ENCODE measurements at regions not wholly inside any gene's neighbourhood (a gene's known extent, or its start where the extent isn't known, plus 50 kb on each side); places are given as distances from the start of the nearest gene placed in this dataset.

- TF ChIP-seq YY1 (IDR thresholded peaks at IDR 0.05; ENCODE audit: insufficient read depth, insufficient read length): no peak
- no peak for TF ChIP-seq SUZ12 (IDR thresholded peaks at IDR 0.05; ENCODE audit: extremely low read depth, insufficient read depth, insufficient read length)
- TF ChIP-seq ZNF274 (IDR thresholded peaks at IDR 0.05; ENCODE audit: low read depth, low read length): no peak
Observed at GRCh38 chr3:59605318-59605717, 555.5 kb upstream of the CFAP20DC start.
